ENCODE measurements at regions not wholly inside any gene's neighbourhood (a gene's known extent, or its start where the extent isn't known, plus 50 kb on each side); places are given as distances from the start of the nearest gene placed in this dataset.
"Not testable (repeated sequence)": the region's sequence is repeated elsewhere in the genome, so short reads cannot be mapped to it uniquely, and the experiment has no call there.

GRCh38 chr3:80618295-80619256, 850.8 kb upstream of the ROBO1 start:
- no peak for DNase-seq (ENCODE audit: low spot score in 2 of 2)
- H3K9me3 Mint-ChIP-seq = peaks cover 2% of the 10 kb centered on the region
- H3K4me3 Mint-ChIP-seq = no peak overlapping the region
- no peaks in the 10 kb centered on the region for H3K27me3 Mint-ChIP-seq
- no peaks in the 10 kb centered on the region for H3K4me1 Mint-ChIP-seq
- ATAC-seq (ENCODE audit: low read depth) = no peak
- H3K36me3 Mint-ChIP-seq = no peaks in the 10 kb centered on the region
- H3K27ac Mint-ChIP-seq = no peak overlapping the region

GRCh38 chr3:80612366-80612765, 844.6 kb upstream of the ROBO1 start:
- no peak overlapping the region for H3K4me3 Mint-ChIP-seq
- peaks cover 2% of the 10 kb centered on the region for H3K9me3 Mint-ChIP-seq
- no peaks in the 10 kb centered on the region for H3K27me3 Mint-ChIP-seq
- DNase-seq (ENCODE audit: low spot score in 2 of 2) (no peak), ATAC-seq (ENCODE audit: low read depth) (no peak)
- H3K4me1 Mint-ChIP-seq = no peaks in the 10 kb centered on the region
- H3K27ac Mint-ChIP-seq = no peak overlapping the region
- H3K36me3 Mint-ChIP-seq = no peaks in the 10 kb centered on the region

GRCh38 chr3:80608072-80608471, 840.3 kb upstream of the ROBO1 start:
- H3K27ac Mint-ChIP-seq; H3K36me3 Mint-ChIP-seq; H3K4me3 Mint-ChIP-seq; H3K4me1 Mint-ChIP-seq; H3K27me3 Mint-ChIP-seq; DNase-seq (ENCODE audit: low spot score in 2 of 2); H3K9me3 Mint-ChIP-seq; ATAC-seq (ENCODE audit: low read depth): not testable (repeated sequence)

GRCh38 chr3:80606073-80606472, 838.3 kb upstream of the ROBO1 start:
- ATAC-seq (ENCODE audit: low read depth) (no peak), DNase-seq (ENCODE audit: low spot score in 2 of 2) (no peak)
- Mint-ChIP-seq H3K36me3 (no peaks in the 10 kb centered on the region), H3K4me3 (no peak overlapping the region), H3K27ac (no peak overlapping the region), H3K9me3 (peaks cover 3% of the 10 kb centered on the region), H3K4me1 (no peaks in the 10 kb centered on the region), H3K27me3 (no peaks in the 10 kb centered on the region)

- Mint-ChIP-seq H3K27me3 (no peaks in the 10 kb centered on the region), H3K9me3 (peaks cover 4% of the 10 kb centered on the region), H3K4me1 (no peaks in the 10 kb centered on the region), H3K27ac (no peak overlapping the region), H3K4me3 (no peak overlapping the region), H3K36me3 (no peaks in the 10 kb centered on the region)
- no peak for DNase-seq (ENCODE audit: low spot score in 2 of 2)
- ATAC-seq (ENCODE audit: low read depth) = no peak
Measured at GRCh38 chr3:80601479-80601878, 833.7 kb upstream of the ROBO1 start.

DNA sequence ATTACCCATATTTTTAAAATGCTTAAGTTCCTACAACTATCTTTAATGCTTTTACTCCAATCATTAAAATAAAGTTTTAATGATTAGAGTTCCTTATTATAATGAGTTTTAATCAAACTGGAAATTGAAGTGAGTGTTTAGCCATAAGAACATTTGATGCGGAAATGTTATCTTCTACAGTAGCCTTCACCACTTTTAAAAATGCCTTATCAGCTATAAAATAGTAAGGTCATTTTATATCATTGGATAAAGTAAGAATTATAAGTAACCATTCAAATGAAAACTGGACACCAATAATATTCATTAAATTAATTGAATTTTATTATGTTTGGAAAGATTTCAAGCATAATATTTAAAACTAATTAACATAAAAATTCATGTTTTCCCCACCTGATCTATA, 825.0 kb upstream of the ROBO1 start:
- no peaks in the 10 kb centered on the region for H3K9me3 Mint-ChIP-seq
- H3K27me3 Mint-ChIP-seq = no peaks in the 10 kb centered on the region
- no peaks in the 10 kb centered on the region for H3K4me1 Mint-ChIP-seq
- no peak for ATAC-seq (ENCODE audit: low read depth)
- no peak overlapping the region for H3K27ac Mint-ChIP-seq
- DNase-seq (ENCODE audit: low spot score in 2 of 2) = no peak
- H3K4me3 Mint-ChIP-seq = no peak overlapping the region
- H3K36me3 Mint-ChIP-seq = no peaks in the 10 kb centered on the region

DNA sequence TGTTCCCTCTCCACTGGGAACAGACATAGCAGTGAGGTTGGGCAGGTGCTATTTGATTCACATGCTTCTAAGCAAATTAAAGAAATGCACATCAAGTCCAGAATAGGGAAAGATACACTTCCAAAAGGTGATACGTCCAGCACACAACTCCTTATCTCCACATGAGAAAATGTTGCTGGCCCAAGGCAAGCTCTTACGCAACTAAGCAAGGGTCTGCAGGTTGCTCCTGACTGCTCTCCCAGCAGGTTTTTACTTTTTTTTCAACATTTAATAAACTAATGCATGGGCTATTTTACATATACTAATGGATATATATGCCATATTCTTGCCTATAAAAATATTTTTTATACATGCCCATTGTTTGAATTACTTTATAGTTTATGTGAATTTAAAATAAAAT, 818.5 kb upstream of the ROBO1 start:
- Mint-ChIP-seq H3K27me3 (no peaks in the 10 kb centered on the region), H3K36me3 (no peaks in the 10 kb centered on the region), H3K4me3 (no peak overlapping the region), H3K9me3 (no peaks in the 10 kb centered on the region), H3K27ac (no peak overlapping the region), H3K4me1 (no peaks in the 10 kb centered on the region)
- no peak for DNase-seq (ENCODE audit: low spot score in 2 of 2)
- no peak for ATAC-seq (ENCODE audit: low read depth)

DNA sequence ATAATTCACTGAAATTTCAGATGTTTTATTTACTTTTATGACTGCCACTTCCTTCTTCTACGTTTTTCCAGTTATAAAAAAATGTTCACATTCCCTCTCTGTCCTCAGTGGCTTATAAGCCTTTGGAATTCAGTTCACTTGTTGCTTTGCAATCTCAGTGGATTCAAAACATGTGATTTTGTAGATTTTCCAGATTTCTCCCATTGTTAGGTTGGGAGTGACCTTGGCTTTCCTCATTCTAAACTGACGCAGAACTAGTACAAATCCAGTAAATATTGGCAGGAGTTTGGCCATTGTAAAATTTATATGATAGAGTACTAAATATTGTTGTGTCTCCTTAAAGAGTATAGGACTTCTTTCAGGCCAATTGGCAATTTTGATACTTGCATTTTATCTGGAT, 812.3 kb upstream of the ROBO1 start:
- Mint-ChIP-seq H3K4me1 (no peaks in the 10 kb centered on the region), H3K27me3 (no peaks in the 10 kb centered on the region), H3K9me3 (peaks cover 5% of the 10 kb centered on the region), H3K36me3 (no peaks in the 10 kb centered on the region), H3K27ac (no peak overlapping the region), H3K4me3 (no peak overlapping the region)
- ATAC-seq (ENCODE audit: low read depth) (no peak), DNase-seq (ENCODE audit: low spot score in 2 of 2) (no peak)

GRCh38 chr3:80564391-80564790, 796.6 kb upstream of the ROBO1 start:
- H3K36me3 Mint-ChIP-seq = no peaks in the 10 kb centered on the region
- no peak overlapping the region for H3K27ac Mint-ChIP-seq
- no peaks in the 10 kb centered on the region for H3K27me3 Mint-ChIP-seq
- no peak overlapping the region for H3K4me3 Mint-ChIP-seq
- no peak for ATAC-seq (ENCODE audit: low read depth)
- H3K4me1 Mint-ChIP-seq = no peaks in the 10 kb centered on the region
- no peak for DNase-seq (ENCODE audit: low spot score in 2 of 2)
- H3K9me3 Mint-ChIP-seq = peaks cover 3% of the 10 kb centered on the region

GRCh38 chr3:80559701-80560100, 791.9 kb upstream of the ROBO1 start:
- Mint-ChIP-seq H3K27me3 (no peaks in the 10 kb centered on the region), H3K4me1 (no peaks in the 10 kb centered on the region), H3K9me3 (peaks cover 6% of the 10 kb centered on the region), H3K27ac (no peak overlapping the region), H3K4me3 (no peak overlapping the region), H3K36me3 (no peaks in the 10 kb centered on the region)
- ATAC-seq (ENCODE audit: low read depth) (no peak), DNase-seq (ENCODE audit: low spot score in 2 of 2) (no peak)

DNA sequence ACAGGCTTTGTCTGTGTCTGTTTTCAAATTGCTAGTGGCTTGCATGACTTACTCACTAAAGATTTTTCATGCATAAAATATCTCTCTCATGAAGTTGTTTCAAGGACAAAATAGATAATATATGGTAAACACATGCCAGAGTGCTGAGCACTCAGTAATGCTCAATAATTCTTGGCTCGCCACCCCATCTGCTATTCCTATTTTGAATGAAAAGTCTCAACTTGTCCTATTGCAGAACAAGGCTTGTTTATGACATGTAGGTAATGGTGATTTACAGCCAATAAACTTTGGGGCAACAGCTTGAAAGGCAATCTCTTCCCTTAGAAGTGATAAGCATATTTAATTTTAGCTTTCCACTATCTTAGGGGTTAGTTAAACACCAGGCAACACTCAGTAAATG, 789.0 kb upstream of the ROBO1 start:
- Mint-ChIP-seq H3K9me3 (peaks cover 10% of the 10 kb centered on the region), H3K4me1 (no peaks in the 10 kb centered on the region), H3K4me3 (no peak overlapping the region), H3K36me3 (no peaks in the 10 kb centered on the region), H3K27me3 (no peaks in the 10 kb centered on the region), H3K27ac (no peak overlapping the region)
- DNase-seq (ENCODE audit: low spot score in 2 of 2) = no peak
- ATAC-seq (ENCODE audit: low read depth) = no peak

- Mint-ChIP-seq H3K27me3 (no peaks in the 10 kb centered on the region), H3K4me3 (no peak overlapping the region), H3K27ac (no peak overlapping the region), H3K4me1 (no peaks in the 10 kb centered on the region), H3K36me3 (no peaks in the 10 kb centered on the region), H3K9me3 (peaks cover 10% of the 10 kb centered on the region)
- DNase-seq (ENCODE audit: low spot score in 2 of 2) = no peak
- no peak for ATAC-seq (ENCODE audit: low read depth)
Measured at GRCh38 chr3:80554304-80554703, 786.5 kb upstream of the ROBO1 start.

DNA sequence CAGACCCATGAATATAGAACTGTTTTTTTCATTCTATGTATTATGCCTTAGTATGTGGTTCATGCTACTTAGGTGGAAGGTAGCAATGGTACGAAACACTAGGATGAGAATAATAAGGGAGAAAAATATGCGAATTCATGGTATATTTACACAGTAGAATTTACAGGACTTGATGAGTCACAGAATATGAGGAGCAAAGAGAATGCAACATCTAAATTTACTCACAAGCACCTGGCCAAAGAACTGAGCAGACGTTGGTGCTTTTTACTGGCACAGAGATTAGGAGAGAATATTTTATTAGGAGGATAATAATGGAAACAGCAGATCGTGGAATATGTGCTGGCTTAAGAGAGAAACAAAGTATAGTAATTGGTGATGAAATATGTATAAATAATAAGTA, 785.4 kb upstream of the ROBO1 start:
- Mint-ChIP-seq H3K27me3 (no peaks in the 10 kb centered on the region), H3K4me3 (no peak overlapping the region), H3K27ac (no peak overlapping the region), H3K9me3 (peaks cover 9% of the 10 kb centered on the region), H3K4me1 (no peaks in the 10 kb centered on the region), H3K36me3 (no peaks in the 10 kb centered on the region)
- DNase-seq (ENCODE audit: low spot score in 2 of 2) (no peak), ATAC-seq (ENCODE audit: low read depth) (no peak)

- Mint-ChIP-seq H3K27me3 (no peaks in the 10 kb centered on the region), H3K9me3 (peaks cover 7% of the 10 kb centered on the region), H3K27ac (no peak overlapping the region), H3K36me3 (no peaks in the 10 kb centered on the region), H3K4me1 (no peaks in the 10 kb centered on the region), H3K4me3 (no peak overlapping the region)
- DNase-seq (ENCODE audit: low spot score in 2 of 2) = no peak
- ATAC-seq (ENCODE audit: low read depth) = no peak
Measured at GRCh38 chr3:80550174-80550573, 782.4 kb upstream of the ROBO1 start.

- no peak overlapping the region for H3K27ac Mint-ChIP-seq
- no peaks in the 10 kb centered on the region for H3K36me3 Mint-ChIP-seq
- H3K4me3 Mint-ChIP-seq = no peak overlapping the region
- no peak for DNase-seq (ENCODE audit: low spot score in 2 of 2)
- peaks cover 7% of the 10 kb centered on the region for H3K9me3 Mint-ChIP-seq
- H3K4me1 Mint-ChIP-seq = no peaks in the 10 kb centered on the region
- ATAC-seq (ENCODE audit: low read depth) = no peak
- no peaks in the 10 kb centered on the region for H3K27me3 Mint-ChIP-seq
Measured at GRCh38 chr3:80549173-80549572, 781.4 kb upstream of the ROBO1 start.
